Hematopoietic multipotent progenitor cell treated with erythropoietin and hydrocortisone succinate and interleukin-3 and kit ligand, for 4 days (in vitro differentiated cells): ENCODE measurements at regions not wholly inside any gene's neighbourhood (a gene's known extent, or its start where the extent isn't known, plus 50 kb on each side); places are given as distances from the start of the nearest gene placed in this dataset.

Experiments
- DNase-seq: peaks from one replicate; pipeline ENCODE4 v3.0.0-alpha.2; 2015

- DNase-seq, result no peak
These were observed 101.4 kb upstream of the NPY2R start for GRCh38 chr4:155107059-155107458.

- no peak for DNase-seq
These were observed 93.6 kb upstream of the NPY2R start for GRCh38 chr4:155114790-155115189.

DNA sequence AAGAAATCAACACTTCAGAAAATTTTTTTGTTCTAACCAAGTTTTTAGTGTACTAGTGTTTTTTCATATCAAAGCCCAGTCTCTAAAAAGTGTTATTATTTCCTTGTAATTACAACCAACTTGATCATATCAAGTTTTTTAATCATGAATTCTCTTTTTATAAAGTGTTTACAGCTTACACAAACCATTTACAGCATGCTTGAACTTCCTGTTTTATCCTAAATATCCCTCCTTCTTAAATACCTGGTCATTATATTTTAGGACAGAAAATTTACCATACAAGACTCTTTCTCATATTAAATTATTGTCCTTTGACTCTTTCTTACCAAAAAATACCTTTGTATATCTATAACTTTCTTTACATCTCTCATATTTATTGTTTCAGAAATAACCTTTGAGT, 89.4 kb upstream of the NPY2R start:
- no peak for DNase-seq

- no peak for DNase-seq
These were observed 87.9 kb upstream of the NPY2R start for GRCh38 chr4:155120536-155120935.

DNA sequence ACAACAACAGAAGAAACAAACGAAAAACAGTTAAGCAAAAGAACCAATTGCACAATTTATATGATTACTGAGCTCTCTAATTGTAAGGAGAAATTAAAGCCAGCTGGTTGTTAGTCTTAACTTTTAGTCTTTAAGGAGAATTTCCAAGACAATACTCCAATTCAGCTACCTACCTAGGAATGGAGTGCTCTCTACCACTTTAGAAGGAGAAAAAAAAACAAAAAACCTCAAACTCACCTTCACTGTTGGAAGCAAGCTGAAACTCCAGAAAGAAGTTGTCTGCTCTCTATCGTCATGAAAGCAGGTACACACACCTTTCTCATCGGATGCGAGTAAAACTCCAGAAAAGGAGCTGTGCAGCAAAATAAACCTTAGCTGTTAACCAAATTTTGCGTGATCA, 86.1 kb upstream of the NPY2R start:
- no peak for DNase-seq

DNA sequence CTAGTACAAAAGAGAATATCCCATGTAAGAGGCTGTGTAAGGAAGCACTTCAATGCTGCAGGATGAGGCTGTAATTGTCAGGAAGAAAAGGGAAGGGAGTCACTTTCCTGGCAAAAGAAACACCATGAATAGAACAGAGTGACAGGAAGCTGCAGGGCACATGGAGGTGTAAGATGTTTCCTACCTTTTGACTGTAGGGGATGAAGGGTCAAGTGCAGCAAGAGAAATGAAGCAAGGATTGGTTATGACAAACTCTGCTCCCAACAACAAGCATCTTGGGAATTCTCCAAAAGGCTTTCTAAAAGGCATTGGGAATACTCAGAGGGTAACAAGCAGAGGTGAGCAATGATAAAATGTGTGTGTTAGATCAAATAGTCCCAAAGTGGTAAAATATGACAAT, 74.3 kb upstream of the NPY2R start:
- DNase-seq, result no peak

GRCh38 chr4:155140889-155141288, 67.5 kb upstream of the NPY2R start:
- no peak for DNase-seq

GRCh38 chr4:155143512-155143911, 64.9 kb upstream of the NPY2R start:
- DNase-seq, result no peak
